ENCODE measurements at regions not wholly inside any gene's neighbourhood (a gene's known extent, or its start where the extent isn't known, plus 50 kb on each side); places are given as distances from the start of the nearest gene placed in this dataset.

- BruUV-seq (replicated peaks): no TSS peak
- Histone ChIP-seq H3K9me3 (replicated peaks; ENCODE audit: control insufficient read depth, insufficient read depth, low read length) (no peaks in the 10 kb centered on the region), H3K4me1 (ENCODE audit: control insufficient read depth, extremely low read depth, insufficient read depth, low read length) (peaks cover 6% of the 10 kb centered on the region), H3K4me2 (ENCODE audit: insufficient read depth, low read length) (no peak overlapping the region), H3K79me2 (ENCODE audit: control insufficient read depth, insufficient read depth, low read length) (no peaks in the 10 kb centered on the region), H3K9me1 (replicated peaks; ENCODE audit: control insufficient read depth, extremely low read depth, insufficient read depth, low read length) (no peaks in the 10 kb centered on the region), H4K20me1 (replicated peaks; ENCODE audit: control insufficient read depth, extremely low read depth, insufficient read depth, low read length) (no peaks in the 10 kb centered on the region), H2AFZ (ENCODE audit: low read depth, low read length) (no peak overlapping the region), H3K4me3 (replicated peaks in 1 of 3; ENCODE audit: insufficient read depth in 1 of 3, low read depth in 1 of 3, low read length in 3 of 3) (no peak overlapping the region), H3K27ac (ENCODE audit: insufficient read depth, low read depth, low read length) (no peak overlapping the region), H3K9ac (replicated peaks; ENCODE audit: extremely low read depth, insufficient read depth, low read length) (no peak overlapping the region), H3K27me3 (ENCODE audit: control insufficient read depth in 2 of 2, insufficient read depth in 2 of 2, low read length in 2 of 2) (peaks cover 2% of the 10 kb centered on the region in 2 experiments), H3K36me3 (ENCODE audit: control insufficient read depth in 2 of 2, extremely low read depth in 1 of 2, insufficient read depth in 2 of 2, low read length in 2 of 2) (no peaks in the 10 kb centered on the region)
- ChIA-PET CTCF (no interaction called here), POLR2A (no interaction called here)
- DNase-seq (ENCODE audit: low read depth, low spot score) (no peak), FAIRE-seq (no peak)
- intact Hi-C loops (cut with micrococcal nuclease): no loop called here
- dilution Hi-C loops (cut with MboI; ENCODE audit: extremely low pct_ligation_motif_present, low sequenced_read_pairs): no loop called here
- TF ChIP-seq MAX (IDR thresholded peaks at IDR 0.05; ENCODE audit: insufficient read depth, insufficient read length): no peak
- no peak for TF ChIP-seq JUN (IDR thresholded peaks at IDR 0.05; ENCODE audit: borderline replicate concordance, insufficient read depth, insufficient read length, low read depth)
- TF ChIP-seq FOS (IDR thresholded peaks at IDR 0.05; ENCODE audit: borderline replicate concordance, insufficient read depth, low read length): no peak
- TF ChIP-seq EZH2 (IDR thresholded peaks at IDR 0.05; ENCODE audit: borderline replicate concordance, low read depth, low read length, severe bottlenecking): no peak
- TF ChIP-seq CTCF (IDR thresholded peaks at IDR 0.05; ENCODE audit: extremely low read depth in 1 of 2, insufficient read depth in 1 of 2, low read depth in 1 of 2, low read length in 2 of 2): no peak
- no peak for TF ChIP-seq POLR2A (IDR thresholded peaks at IDR 0.05; ENCODE audit: low read depth, low read length)
- TF ChIP-seq GATA2 (IDR thresholded peaks at IDR 0.05; ENCODE audit: insufficient read depth, insufficient read length, low read depth, low read length): no peak
- no peak for TF ChIP-seq POLR2AphosphoS5 (IDR thresholded peaks at IDR 0.05; ENCODE audit: insufficient read depth, low read depth, low read length)
- TF ChIP-seq MYC (IDR thresholded peaks at IDR 0.05; ENCODE audit: low read depth, low read length): no peak
Observed at GRCh38 chr12:116461060-116461459, 98.1 kb upstream of the MAP1LC3B2 start.
